Esophagus squamous epithelium (tissue), 5 donors: ENCODE measurements at regions not wholly inside any gene's neighbourhood (a gene's known extent, or its start where the extent isn't known, plus 50 kb on each side); places are given as distances from the start of the nearest gene placed in this dataset.
"Not testable (repeated sequence)": the region's sequence is repeated elsewhere in the genome, so short reads cannot be mapped to it uniquely, and the experiment has no call there.

ENCODE experiments used
- DNase-seq: peaks from one replicate; lab custom pipeline; 2025; lab: John Stamatoyannopoulos, UW
- H3K27ac ChIP-seq, 4 donors: fragments of 200-600 bp; sonication (generic); one replicate each; pipeline ENCODE4 v1.5.1; 2016 to 2019; ENCODE audit warnings: mild to moderate bottlenecking in 1 of 4
- H3K27me3 ChIP-seq, 4 donors: fragments of 200-600 bp; sonication (generic); 1 replicate in 3 of 4; 2 replicates in 1 of 4; pipeline versions ENCODE4 v1.5.1 to v1.6.0; 2017 to 2021; ENCODE audit warnings: antibody characterized with exemption in 1 of 4
- H3K36me3 ChIP-seq, 3 donors: fragments of 200-600 bp; sonication (generic); one replicate each; pipeline ENCODE4 v1.5.1; 2016 to 2019
- H3K4me1 ChIP-seq, 3 donors: fragments of 200-600 bp; sonication (generic); one replicate each; pipeline ENCODE4 v1.5.1; 2017 to 2019
- H3K4me3 ChIP-seq, 4 donors: fragments of 200-600 bp; sonication (generic); 1 replicate in 3 of 4; 2 replicates in 1 of 4; pipeline ENCODE4 v1.5.1; 2016 to 2019; ENCODE audit warnings: mild to moderate bottlenecking in 2 of 4, moderate library complexity in 1 of 4
- H3K9me3 ChIP-seq, 3 donors: fragments of 200-600 bp; sonication (generic); one replicate each; pipeline ENCODE4 v1.5.1; 2016 to 2019
- CTCF ChIP-seq, 6 experiments: fragments of 450-650 bp in 4 of 6; fragments of 200-600 bp in 2 of 6; sonication (generic) in 2 of 6; IDR thresholded peaks; one replicate each; pipeline ENCODE4 v1.5.1; 2016 to 2019; ENCODE audit warnings: antibody characterized with exemption in 6 of 6, mild to moderate bottlenecking in 4 of 6, moderate library complexity in 4 of 6
- POLR2A ChIP-seq, 4 donors: fragments of 450-650 bp; IDR thresholded peaks; one replicate each; pipeline ENCODE4 v1.6.1; 2017; ENCODE audit warnings: antibody characterized with exemption in 4 of 4, mild to moderate bottlenecking in 4 of 4, moderate library complexity in 3 of 4
- WGBS, 2 donors: methylation state at CpG; one replicate each; pipeline ENCODE4 v1.1.5; 2018; 5-methylcytosine and 5-hydroxymethylcytosine counted together
- intact Hi-C: fragments of 100-400 bp; cut with DNase I; formaldehyde crosslinking; loops from one replicate; pipeline ENCODE4 v1.15.0; 2022
- donor health status: DM: yes; HTN: yes; CAD: no.

GRCh38 chr21:16441789-16442188 lies 712.0 kb downstream of the USP25 start:
- Histone ChIP-seq H3K9me3 (no peaks in the 10 kb centered on the region), H3K4me1 (peaks cover 0 to 41% (median 0%) of the 10 kb centered on the region in 3 donors), H3K27me3 (no peaks in the 10 kb centered on the region), H3K27ac (peak overlapping the region in 2 of 4 donors; percentile 14 to 22), H3K4me3 (no peak overlapping the region), H3K36me3 (no peaks in the 10 kb centered on the region)
- intact Hi-C loops: no loop called here
- no peak for DNase-seq
- WGBS, 2 donors: 29 to 32% methylated on average over 1 of the region's 1 CpG
- TF ChIP-seq POLR2A (IDR thresholded peaks at IDR 0.05): no peak

- no peak for DNase-seq
- peak in 3 of 6 experiments; percentile 11 to 28 (median 24) for TF ChIP-seq CTCF (IDR thresholded peaks at IDR 0.05)
- no peak for TF ChIP-seq POLR2A (IDR thresholded peaks at IDR 0.05)
- intact Hi-C loops: no loop called here
Observed at GRCh38 chr21:16454399-16454798, 724.6 kb downstream of the USP25 start.

GRCh38 chr21:16455526-16455925 lies 725.7 kb downstream of the USP25 start:
- H3K27ac ChIP-seq: no peak overlapping the region
- WGBS, 2 donors: 72 to 78% methylated on average over 2 of the region's 2 CpGs

More at GRCh38 chr21:16454399-16454798, 724.6 kb downstream of the USP25 start:
- H3K4me3 ChIP-seq: no peak overlapping the region
- peaks cover 0 to 23% (median 0%) of the 10 kb centered on the region in 3 donors for H3K4me1 ChIP-seq
- no peaks in the 10 kb centered on the region for H3K27me3 ChIP-seq
- H3K9me3 ChIP-seq: no peaks in the 10 kb centered on the region
- H3K27ac ChIP-seq: no peak overlapping the region
- H3K36me3 ChIP-seq: no peaks in the 10 kb centered on the region

GRCh38 chr21:16455978-16456377 lies 726.2 kb downstream of the USP25 start:
- intact Hi-C loops: no loop called here
- Histone ChIP-seq H3K4me1 (peaks cover 0 to 23% (median 0%) of the 10 kb centered on the region in 3 donors), H3K36me3 (peaks cover 0 to 4% (median 0%) of the 10 kb centered on the region in 3 donors), H3K9me3 (no peaks in the 10 kb centered on the region), H3K27ac (no peak overlapping the region), H3K4me3 (no peak overlapping the region), H3K27me3 (no peaks in the 10 kb centered on the region)
- no peak for TF ChIP-seq CTCF (IDR thresholded peaks at IDR 0.05)
- no peak for TF ChIP-seq POLR2A (IDR thresholded peaks at IDR 0.05)
- 47 to 81% methylated on average over 5 of the region's 5 CpGs for WGBS, 2 donors
- DNase-seq: no peak

More at GRCh38 chr21:16455526-16455925, 725.7 kb downstream of the USP25 start:
- H3K27me3 ChIP-seq: no peaks in the 10 kb centered on the region
- H3K4me3 ChIP-seq: no peak overlapping the region
- no peak for DNase-seq
- peaks cover 0 to 23% (median 0%) of the 10 kb centered on the region in 3 donors for H3K4me1 ChIP-seq
- no peaks in the 10 kb centered on the region for H3K9me3 ChIP-seq
- peaks cover 0 to 4% (median 0%) of the 10 kb centered on the region in 3 donors for H3K36me3 ChIP-seq
- TF ChIP-seq CTCF (IDR thresholded peaks at IDR 0.05): no peak
- TF ChIP-seq POLR2A (IDR thresholded peaks at IDR 0.05): no peak
- intact Hi-C loops: no loop called here

GRCh38 chr21:16457498-16457897 lies 727.7 kb downstream of the USP25 start:
- no peaks in the 10 kb centered on the region for H3K9me3 ChIP-seq
- H3K4me1 ChIP-seq: peaks cover 0 to 23% (median 0%) of the 10 kb centered on the region in 3 donors
- no peaks in the 10 kb centered on the region for H3K27me3 ChIP-seq
- no peak overlapping the region for H3K4me3 ChIP-seq
- no peak overlapping the region for H3K27ac ChIP-seq
- WGBS, 2 donors: 78 to 85% methylated on average over 5 of the region's 5 CpGs
- no peak for DNase-seq
- intact Hi-C loops: no loop called here
- H3K36me3 ChIP-seq: peaks cover 0 to 4% (median 0%) of the 10 kb centered on the region in 3 donors
- TF ChIP-seq CTCF (IDR thresholded peaks at IDR 0.05): no peak
- TF ChIP-seq POLR2A (IDR thresholded peaks at IDR 0.05): no peak

GRCh38 chr21:16460936-16461335 lies 731.2 kb downstream of the USP25 start:
- H3K27me3 ChIP-seq: no peaks in the 10 kb centered on the region
- TF ChIP-seq POLR2A (IDR thresholded peaks at IDR 0.05) (no peak), CTCF (IDR thresholded peaks at IDR 0.05) (no peak)
- DNase-seq: no peak
- peaks cover 0 to 6% (median 0%) of the 10 kb centered on the region in 3 donors for H3K4me1 ChIP-seq
- intact Hi-C loops: no loop called here
- WGBS, 2 donors: 36 to 78% methylated on average over 2 of the region's 2 CpGs
- H3K4me3 ChIP-seq: no peak overlapping the region
- peaks cover 0 to 7% (median 3%) of the 10 kb centered on the region in 3 donors for H3K9me3 ChIP-seq
- no peak overlapping the region for H3K27ac ChIP-seq
- peaks cover 0 to 11% (median 0%) of the 10 kb centered on the region in 3 donors for H3K36me3 ChIP-seq

- H3K27me3 ChIP-seq, H3K27ac ChIP-seq, intact Hi-C loops, DNase-seq, H3K4me1 ChIP-seq, H3K4me3 ChIP-seq, H3K9me3 ChIP-seq: not testable (repeated sequence)
- peaks cover 0 to 11% (median 0%) of the 10 kb centered on the region in 3 donors for H3K36me3 ChIP-seq
- 74 to 83% methylated on average over 2 to 3 of the region's 3 CpGs for WGBS, 2 donors
Observed at GRCh38 chr21:16464211-16464889, 734.6 kb downstream of the USP25 start.
